ENCODE measurements at regions not wholly inside any gene's neighbourhood (a gene's known extent, or its start where the extent isn't known, plus 50 kb on each side); places are given as distances from the start of the nearest gene placed in this dataset.
"Not testable (repeated sequence)": the region's sequence is repeated elsewhere in the genome, so short reads cannot be mapped to it uniquely, and the experiment has no call there.

DNA sequence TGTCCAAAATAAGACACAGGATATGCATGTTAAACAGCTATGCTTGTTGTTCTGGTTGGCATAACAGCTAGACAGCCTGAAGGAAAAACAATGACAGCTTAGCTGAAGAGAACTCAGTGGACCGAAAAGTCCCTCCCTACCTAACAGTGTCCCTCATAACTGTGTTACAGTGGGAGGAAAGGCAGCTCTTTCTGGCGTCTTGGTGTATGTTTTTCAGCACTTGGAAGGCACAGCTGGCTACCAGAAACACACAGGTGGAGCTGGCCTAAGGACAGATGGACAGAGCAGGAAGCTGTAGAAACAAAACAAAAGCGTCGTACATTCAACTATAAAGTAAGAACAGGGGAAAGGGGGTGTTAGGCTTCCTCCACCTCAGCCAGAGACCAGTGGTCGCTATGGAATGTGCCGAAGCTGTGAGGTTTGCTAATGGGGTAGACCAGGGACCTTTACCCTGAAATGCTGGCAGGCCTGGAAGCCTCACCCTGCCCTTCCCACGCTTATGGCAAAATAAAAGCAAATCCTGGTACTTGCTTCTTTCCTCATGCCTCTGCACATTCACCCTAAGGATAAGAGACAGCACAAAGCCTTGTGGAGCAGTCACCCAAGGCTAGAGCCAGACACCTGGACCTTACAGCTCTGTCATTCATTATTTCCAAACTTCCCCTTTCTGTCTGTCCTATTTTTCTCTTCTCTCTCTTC lies 103.5 kb upstream of the TRIB2 start:
- no peak for DNase-seq

DNA sequence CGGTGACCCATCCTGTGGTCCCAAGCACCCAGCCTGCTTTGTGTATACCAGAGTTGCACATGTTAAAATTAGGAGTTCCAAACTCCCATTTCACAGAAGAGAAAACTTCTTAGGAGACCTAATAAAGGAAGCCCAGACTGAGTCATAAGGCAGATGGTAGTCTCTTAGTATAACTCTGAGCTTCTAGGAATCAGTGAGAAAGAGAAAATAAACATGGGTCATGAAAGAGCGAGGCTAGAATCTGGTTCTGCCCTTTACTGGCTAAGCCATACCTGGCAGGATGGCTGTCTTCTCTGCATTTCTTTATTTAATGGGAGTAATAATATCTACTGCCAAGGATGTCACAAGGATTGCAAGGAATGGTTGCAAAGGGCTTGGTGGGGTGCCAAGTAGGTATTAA lies 101.2 kb upstream of the TRIB2 start:
- no peak for DNase-seq

DNA sequence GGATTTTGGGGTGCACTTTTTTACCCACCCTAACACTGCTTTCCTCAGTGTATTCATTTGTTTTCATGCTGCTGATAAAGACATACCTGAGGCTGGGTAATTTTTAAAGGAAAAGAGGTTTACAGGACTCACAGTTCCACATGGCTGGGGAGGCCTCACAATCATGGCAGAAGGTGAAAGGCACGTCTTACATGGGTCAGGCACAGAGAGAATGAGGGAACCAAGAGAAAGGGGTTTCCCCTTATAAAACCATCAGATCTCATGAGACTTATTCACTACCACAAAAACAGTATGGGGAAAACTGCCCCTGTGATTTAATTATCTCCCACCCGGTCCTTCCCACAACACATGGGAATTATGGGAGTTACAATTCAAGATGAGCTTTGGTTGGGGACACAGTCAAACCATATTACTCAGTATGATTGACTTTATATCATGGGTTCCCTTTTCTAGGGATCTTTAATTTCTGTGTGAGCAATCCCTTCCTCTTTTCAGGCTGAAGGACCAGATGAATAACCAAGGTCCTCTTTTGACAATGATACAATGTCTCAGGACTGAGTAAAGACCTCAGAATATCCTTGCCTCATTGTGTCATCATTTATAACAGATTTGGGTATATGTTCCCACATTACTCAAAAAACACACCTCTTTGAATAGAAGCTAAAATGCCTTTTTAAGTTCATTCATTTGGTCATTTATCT lies 100.1 kb upstream of the TRIB2 start:
- DNase-seq = no peak

DNA sequence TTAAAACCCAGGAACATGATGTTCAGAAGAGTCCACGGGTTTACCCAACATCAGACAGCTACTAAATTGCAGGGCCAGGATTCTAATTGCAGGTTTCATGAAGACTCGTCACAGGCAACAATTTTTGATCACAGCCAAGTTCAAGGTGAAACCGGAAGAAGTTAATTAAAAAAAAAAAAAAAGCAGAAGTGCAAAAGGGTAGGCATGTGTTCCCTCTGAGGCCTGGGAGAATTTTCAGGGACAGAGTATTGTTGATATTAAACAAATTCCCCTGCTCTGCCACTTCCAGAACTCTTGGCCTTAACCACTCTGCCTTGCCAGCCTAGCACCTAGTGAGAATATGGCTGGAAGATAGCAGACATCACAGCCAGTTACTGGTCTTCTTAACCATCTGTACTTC lies 99.4 kb upstream of the TRIB2 start:
- no peak for DNase-seq

DNA sequence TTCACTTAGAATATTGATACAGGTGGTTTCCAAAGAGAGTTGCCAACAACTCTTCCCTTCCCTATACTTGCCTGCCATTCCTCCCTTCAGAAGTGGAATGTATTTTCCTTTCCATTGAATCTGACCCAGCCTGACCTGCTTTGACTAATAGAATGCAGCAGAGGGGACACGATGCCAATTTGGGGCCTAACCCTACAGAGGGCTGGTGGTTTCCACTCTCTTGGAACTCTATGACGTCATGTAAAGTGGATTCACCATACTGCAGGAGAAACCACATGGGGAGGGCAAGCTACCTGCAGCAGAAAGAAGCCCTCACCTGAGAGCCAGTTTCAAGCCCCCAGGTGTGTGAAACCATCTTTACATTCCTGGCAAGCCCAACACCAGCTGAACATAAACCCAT lies 98.9 kb upstream of the TRIB2 start:
- DNase-seq = no peak

DNA sequence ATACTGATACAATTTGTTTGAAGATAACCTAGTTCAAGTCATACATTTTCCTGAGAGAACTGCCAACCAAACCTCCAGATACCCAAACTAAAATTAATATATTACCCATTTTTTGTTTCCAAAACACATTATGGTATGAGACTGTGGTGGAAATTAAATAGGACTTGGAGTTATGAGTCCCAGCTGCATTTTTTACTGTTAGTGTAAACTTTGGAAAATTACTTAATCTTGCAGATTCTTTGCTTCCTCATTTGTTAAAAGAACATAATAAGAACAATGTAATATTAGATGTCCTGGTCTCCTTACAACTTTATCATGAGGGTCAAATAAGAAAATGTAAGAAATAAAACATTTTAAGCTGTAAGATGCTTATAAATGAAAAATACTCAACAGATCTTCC lies 98.2 kb upstream of the TRIB2 start:
- DNase-seq = no peak

DNA sequence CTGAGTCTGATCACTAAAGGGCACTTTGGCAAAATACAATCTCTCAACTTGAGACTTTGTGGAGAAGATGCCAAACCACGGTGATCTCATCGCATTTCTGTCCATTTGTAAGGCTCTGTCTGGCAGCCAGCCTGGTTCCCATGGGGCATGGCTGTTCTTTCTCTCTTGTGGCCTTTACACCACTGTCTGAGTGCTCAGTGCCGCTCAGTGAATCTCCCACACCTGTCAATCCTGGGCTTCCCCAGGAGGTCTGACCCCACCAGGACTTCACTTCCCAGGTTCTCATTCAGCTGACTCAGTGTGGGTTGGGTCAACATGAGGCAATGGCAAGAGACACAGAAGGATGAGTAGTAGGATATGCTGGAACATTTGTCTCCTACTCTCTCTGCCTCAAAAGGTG lies 96.8 kb upstream of the TRIB2 start:
- DNase-seq = no peak

DNA sequence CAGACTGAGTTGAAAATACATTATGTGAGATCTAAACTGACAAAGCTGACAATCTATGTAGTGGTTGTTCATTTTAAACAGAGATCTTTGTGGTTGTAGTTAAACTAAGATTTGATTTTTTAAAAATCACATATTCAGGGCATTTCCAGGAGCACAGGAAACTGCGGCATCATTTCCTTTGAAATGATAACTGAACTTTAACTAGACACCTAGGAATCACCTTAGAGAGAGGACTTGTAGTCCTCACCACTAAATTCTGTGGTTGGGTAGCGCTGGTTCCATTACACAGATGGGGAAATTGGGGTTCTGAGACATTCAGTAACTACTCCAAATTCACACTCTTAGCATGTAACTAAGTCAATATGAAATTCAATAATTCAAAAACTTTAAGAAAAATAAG lies 96.0 kb upstream of the TRIB2 start:
- DNase-seq = no peak

DNA sequence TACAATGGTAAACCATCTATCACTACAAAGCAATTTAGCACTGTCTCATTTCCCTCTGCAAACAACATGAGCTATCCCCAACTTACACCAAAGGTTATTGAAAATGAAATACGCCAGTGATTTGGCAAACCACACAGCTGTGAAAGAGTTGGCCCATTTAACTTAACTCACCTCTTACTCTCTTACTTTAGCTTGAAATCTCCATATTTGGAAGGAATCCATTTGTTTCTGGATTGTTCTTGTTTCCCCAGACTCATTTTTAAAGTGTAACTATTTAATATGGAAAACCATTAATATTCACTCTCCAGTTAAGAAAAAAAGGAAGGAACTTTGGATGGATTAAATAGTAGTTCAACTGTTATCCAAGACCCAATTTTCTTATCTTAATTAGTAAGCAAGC lies 93.7 kb upstream of the TRIB2 start:
- DNase-seq = no peak

DNA sequence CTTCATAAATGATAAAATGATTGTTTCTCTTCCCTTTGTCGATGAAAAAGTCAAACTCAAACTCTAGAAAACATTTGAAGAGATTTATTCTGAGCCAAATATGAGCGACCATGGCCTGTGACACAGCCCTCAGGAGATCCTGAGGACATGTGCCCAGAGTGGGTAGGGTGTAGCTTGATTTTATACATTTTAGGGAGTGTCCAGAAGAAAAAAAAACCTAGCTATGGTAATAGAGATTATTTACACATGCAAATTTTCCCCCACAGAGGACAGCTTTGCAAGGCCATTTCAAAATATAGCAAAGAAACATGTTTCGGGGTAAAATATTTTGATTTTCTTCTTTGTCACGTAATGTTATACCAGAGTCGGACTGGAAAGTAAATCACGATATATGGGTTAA lies 92.4 kb upstream of the TRIB2 start:
- no peak for DNase-seq

DNA sequence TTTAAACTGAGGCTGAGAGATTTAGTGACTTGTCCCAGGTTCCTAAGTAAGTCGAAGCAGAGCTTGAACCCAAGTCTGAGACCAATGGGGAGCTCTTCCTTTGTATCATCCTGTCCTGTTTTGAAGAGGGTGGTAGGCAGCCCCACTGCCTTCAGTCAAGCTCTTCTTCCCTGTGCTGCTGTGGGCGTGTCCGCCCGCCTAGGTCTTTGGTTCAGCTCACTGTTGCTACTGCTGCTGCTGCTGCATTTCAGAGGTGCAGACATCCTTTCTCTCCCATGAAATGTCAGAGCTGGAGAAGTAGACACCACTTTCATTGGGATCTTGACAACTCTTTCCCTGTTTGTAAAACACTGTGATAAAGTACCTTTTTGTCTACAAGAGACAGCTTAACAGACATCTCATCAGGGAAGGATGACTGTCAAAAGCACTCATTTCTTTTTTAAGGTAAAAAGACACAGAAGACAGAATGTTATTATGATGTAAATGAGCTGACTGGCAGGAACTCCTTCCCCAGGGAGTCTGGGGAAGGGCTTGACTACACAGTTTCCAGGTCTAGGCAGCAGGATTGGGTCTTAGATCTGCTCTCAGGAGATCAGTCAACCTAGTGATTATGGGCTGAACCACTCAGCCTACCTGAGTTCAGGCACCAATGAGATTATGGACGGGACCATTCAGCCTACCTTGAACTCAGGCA lies 91.7 kb upstream of the TRIB2 start:
- DNase-seq = no peak

DNA sequence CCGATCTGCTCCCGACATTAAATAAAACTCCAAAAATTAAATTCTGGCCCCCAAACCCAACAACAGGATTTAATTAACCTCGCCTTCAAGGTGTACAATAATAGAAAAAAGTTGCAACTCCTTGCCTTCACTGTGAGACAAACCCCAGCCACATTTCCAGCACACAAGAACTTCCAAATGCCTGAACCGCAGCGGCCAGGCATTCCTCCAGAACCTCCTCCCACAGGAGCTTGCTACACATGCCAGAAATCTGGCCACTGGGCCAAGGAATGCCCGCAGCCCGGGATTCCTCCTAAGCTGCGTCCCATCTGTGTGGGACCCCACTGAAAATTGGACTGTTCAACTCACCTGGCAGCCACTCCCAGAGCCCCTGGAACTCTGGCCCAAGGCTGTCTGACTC lies 88.2 kb upstream of the TRIB2 start:
- not testable (repeated sequence) for DNase-seq

DNA sequence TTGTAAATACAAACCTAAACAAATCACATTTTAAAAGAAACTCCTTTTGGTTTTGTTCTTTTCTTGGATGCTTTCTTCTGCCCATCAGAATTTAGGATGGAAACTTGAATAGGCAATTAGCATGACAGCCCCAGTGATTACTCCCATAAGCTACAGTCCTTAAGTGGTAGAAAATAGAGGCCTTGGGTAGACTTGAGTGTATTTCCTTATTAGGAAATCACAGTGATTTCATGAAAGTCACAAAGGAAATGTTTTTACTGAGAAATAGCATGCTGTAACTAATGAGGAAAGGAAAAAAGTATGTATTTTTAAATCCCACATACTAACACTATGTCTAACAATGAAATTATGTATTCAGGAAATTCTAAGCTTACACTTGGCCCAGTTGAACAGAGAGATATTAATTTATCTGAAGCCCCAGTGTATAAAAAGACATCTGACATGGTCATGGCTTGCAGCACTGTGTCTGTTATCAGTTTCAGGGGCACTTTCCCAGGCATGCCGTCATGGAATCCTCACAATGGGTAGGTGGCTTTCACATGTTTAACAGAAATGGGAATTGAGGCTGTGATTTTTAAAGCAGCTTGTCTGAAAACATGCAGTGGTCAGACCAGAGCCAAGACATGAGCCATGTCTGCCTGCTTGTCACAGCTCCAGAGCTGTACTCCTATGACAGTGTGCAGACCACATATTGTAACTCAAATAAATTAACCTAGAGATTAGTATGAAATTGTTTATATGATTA lies 79.7 kb upstream of the TRIB2 start:
- DNase-seq = no peak

DNA sequence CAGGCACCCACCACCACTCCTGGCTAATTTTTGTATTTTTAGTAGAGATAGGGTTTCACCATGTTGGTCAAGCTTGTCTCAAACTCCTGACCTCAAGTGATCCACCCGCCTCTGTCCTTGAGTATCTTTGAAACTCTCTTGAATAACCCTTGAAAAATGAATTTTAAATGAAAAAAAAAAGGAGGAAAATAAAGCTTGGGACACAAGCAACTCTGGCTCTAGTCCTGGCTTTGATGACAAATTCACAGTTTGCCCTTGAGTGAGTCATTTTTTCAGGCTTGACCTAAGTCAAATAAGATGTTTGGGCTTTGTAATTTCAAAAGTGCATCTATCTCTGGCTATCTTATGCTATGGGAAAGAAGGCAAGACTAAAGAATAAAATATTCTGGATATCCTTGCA lies 79.0 kb upstream of the TRIB2 start:
- DNase-seq = no peak

DNA sequence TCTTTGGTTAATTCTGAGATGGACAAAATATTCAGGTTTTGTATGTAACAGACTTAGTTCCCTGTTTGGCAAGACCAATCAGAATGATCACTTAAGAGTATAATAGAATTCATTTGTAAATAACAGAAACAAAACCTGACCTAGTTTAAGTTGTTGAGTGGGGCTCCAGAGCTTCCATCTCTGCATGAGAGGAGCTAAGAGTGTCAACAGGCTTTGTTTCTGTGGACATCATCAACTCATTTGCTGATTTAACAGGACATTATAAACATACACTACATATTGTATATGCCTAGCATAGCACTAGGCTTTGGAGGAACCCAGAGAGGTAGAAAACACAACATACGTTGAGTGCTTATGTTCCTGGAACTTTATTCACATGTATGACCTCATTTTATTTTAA lies 75.3 kb upstream of the TRIB2 start:
- DNase-seq = no peak

DNA sequence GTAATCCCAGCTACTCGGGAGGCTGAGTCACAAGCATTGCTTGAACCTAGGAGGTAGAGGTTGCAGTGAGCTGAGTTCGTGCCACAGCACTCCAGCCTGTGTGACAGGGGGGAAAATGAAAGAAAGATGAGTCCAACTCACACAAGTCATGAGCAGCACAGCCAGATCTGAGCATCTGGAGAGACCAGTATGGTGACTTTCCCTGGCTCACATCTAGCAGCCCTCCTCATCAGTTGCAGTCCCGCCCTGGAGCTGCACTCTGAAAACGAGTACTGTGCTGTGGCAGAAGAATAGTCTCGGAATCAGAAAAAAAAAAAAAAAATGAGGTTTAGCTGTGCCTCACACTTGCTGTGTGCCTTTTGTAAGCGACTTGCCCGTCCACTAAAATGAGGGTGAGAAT lies 74.4 kb upstream of the TRIB2 start:
- no peak for DNase-seq

DNA sequence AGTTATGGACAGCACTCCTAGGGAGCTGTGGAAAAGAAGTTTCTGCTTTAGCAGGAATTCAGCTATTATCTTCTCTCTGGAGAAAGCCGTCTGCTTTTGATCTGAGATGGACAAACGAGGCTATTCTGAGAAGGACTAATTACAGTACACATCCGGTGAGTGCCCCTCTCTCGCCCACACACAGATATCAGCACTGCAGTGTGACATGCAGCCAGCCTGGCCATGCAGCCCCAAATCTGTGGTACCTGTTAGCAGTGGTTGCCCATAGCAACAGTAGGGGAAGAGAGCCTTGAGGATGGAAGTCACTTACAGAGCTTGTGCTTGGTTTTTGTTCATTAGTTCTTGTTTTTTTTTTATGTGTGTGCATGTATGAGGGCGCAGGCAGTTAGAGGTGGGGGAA lies 73.9 kb upstream of the TRIB2 start:
- DNase-seq = no peak

DNA sequence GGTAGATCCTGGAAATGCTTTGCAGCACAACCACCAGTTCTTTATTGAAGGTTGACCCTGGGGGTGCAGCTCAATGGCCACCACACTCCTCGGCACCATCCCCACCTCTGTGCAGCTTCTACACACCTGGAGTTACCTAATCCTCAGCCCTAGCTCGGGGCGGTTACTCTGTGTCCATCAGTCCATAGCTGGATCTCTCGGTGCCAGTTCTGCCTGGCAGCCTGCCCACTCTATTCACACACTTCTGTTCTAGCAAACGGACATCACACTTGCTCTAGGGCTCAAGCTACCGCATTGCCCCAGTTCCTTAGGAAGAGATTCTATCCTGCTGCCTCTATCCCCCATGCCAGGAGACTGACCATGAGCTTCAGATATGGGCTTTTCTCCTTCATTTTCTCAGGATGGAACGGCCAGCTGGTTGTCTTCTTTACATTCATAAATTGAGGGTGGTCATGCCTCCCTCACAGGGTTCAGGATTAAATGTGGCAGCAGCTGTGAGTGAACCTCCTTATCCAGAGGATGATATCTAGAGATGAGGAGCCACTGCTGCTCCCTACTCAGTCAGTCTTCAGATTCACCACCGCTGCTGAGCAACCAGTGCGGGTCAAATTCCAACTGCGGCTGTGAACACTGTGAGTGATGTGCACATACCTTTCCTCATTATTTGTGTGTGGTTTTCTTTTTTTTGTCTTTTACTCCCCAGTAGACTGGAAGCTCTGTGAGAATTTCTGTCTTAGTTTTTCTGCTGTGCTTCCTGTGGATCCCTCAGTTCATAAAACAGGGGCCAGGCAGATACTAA lies 66.9 kb upstream of the TRIB2 start:
- DNase-seq = no peak

DNA sequence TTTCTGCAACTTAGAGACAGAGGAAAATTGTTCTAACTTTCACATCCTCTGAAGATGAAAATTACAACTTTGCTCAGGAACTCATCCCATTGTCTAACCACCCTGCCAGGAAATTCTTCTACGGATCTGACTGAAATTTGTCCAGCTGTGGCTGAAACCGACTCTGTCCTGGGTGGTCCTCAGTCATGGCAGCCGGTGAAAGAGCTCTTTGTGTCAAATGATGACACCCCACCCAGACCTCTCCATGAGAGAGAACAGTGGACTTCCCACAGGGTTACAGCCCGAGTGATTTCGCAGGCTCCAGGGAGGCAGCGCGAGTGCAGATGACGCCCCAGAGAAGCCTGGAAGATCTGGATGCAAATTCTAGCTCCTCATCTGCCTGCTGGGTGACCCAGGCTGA lies 65.1 kb upstream of the TRIB2 start:
- DNase-seq = no peak

DNA sequence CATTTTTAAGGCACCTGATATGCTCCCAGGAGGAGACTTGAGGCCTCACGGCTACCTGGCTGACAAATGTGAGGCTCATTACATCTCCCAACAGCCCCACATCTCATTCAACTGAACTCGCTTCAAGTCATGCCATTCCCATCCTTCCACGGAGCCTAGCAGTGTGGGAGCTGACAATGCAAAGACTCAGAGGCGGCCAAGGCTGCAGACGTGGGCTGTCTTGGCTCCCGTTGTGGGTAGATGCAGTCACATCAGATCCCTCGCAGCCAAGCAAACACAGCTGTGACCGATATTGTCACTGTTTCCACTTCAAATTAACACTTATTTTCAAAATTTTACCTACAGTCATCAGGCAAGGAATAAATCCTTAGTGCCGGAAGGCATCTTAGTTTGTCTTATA lies 64.0 kb upstream of the TRIB2 start:
- DNase-seq = no peak

DNA sequence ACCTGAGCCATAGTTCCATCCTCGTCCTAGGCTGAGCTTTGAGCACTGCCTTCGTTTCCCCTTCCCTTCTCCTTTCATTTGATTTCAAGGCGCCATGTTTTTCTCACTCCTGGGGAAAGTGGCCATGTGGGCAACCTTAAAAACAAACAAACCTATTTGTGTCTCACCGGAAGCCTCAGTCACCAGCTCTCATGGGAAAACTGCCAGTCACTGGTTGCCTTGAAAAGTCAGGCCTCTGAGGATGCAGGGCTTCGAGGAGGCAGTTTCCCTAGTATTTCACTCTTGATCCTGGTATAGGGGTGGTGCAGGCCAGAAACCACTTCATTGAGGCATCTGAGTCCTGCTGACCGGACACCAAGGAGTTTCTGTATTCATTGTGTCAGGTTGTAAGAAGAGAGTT lies 59.2 kb upstream of the TRIB2 start:
- DNase-seq = no peak

DNA sequence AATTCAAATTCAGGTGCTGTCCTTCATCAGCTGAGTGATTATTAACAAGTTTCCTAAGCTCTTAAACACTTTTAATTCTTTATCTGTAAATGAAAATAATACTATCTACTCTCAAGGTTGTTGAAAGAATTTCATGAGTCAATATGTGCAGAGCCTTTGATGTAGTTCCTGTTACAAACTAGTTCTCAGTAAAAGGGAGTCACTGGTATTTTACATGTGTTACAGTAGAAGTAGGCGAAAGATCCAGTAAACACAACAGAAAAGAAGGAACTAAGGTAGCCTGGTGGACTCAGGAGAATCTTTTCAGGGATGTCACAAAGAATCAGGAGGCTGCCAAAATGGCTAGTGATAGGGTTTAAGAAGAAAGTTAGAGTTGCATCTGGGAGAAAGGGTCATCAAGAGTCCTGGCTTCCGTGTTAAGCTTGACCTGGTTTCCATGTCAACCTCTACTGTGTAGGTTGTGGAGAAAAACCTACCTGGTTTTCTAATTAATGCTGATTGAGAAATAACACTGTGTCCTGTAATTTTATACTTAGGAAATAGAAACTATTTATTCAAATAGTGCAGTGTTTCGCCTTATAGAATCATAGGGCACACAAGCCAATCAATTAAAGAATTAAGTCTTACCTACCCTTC lies 58.3 kb upstream of the TRIB2 start:
- peak; percentile 10 for DNase-seq
